ENCODE measurements at regions not wholly inside any gene's neighbourhood (a gene's known extent, or its start where the extent isn't known, plus 50 kb on each side); places are given as distances from the start of the nearest gene placed in this dataset.
"Not testable (repeated sequence)": the region's sequence is repeated elsewhere in the genome, so short reads cannot be mapped to it uniquely, and the experiment has no call there.

- Mint-ChIP-seq H3K27ac (peak overlapping the region; percentile 22), H3K36me3 (ENCODE audit: low read depth) (peaks cover 50% of the 10 kb centered on the region), H3K4me1 (ENCODE audit: low read depth) (peaks cover 74% of the 10 kb centered on the region), H3K9me3 (peaks cover 22% of the 10 kb centered on the region)
- H3K4me3 Mint-ChIP-seq; intact Hi-C loops (cut with micrococcal nuclease); H3K27me3 Mint-ChIP-seq: not testable (repeated sequence)
Measured at GRCh38 chr14:89468030-89468429, 51.0 kb upstream of the FOXN3 start.

DNA sequence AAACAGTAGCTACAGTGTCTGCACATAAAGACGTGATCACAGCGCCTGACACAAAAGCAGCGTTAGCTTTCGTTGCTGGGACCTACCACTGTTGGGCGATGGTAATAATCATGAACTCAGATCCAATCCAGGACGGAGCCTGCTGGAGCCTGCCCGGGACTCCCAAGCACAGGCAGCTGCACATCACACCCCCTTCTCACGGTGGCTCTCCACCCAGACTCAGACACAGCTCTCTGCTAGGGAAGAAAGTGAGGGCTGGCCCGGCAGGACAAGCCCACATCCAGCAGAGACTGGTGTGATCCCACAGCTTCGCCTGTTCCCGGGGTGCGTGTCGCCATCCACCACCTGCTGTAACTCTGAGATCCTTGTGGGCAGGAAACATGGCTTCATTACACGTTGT, 49.9 kb upstream of the FOXN3 start:
- Mint-ChIP-seq H3K36me3 (ENCODE audit: low read depth) (peaks cover 48% of the 10 kb centered on the region), H3K27ac (peak overlapping the region; percentile 40), H3K4me1 (ENCODE audit: low read depth) (peaks cover 83% of the 10 kb centered on the region), H3K9me3 (peaks cover 22% of the 10 kb centered on the region), H3K27me3 (no peaks in the 10 kb centered on the region), H3K4me3 (no peak overlapping the region)
- intact Hi-C loops (cut with micrococcal nuclease), result no loop called here

Measured in dendritic cell treated with granulocyte-macrophage colony-stimulating factor and Interleukin-4, amounts not matched to agents 40 ng/mL and 50 ng/mL, for 4 days (primary cell).